Stimulated activated CD8-positive, alpha-beta memory T cell treated with anti-CD3 and anti-CD28 coated beads, Interleukin-15, amount 100 ng/mL, for 1 hour (primary cell): ENCODE measurements at regions not wholly inside any gene's neighbourhood (a gene's known extent, or its start where the extent isn't known, plus 50 kb on each side); places are given as distances from the start of the nearest gene placed in this dataset.
"Not testable (repeated sequence)": the region's sequence is repeated elsewhere in the genome, so short reads cannot be mapped to it uniquely, and the experiment has no call there.

Experiments
- DNase-seq: peaks from one replicate; pipeline ENCODE4 v3.0.0-alpha.2; 2020; ENCODE audit warnings: low read depth

DNA sequence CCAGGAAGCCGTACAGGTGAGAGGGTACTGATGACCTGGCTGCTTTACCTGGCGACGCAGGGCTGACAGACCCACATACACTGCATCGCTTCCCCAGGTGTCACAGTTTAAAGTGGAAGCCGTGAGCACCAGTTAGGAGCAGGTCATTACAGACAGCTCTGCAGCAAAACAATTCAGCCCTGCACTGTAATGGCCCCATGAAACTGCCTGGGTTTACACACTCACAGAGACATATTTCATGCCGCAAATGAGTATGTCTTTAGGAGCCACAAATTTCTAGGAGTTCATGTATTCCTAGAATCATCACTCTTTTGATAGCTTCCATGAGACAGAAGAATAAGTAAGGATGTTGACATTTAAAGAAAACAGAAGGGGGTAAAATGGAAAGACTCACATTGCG, 723.1 kb downstream of the MATN1 start:
- no peak for DNase-seq

DNA sequence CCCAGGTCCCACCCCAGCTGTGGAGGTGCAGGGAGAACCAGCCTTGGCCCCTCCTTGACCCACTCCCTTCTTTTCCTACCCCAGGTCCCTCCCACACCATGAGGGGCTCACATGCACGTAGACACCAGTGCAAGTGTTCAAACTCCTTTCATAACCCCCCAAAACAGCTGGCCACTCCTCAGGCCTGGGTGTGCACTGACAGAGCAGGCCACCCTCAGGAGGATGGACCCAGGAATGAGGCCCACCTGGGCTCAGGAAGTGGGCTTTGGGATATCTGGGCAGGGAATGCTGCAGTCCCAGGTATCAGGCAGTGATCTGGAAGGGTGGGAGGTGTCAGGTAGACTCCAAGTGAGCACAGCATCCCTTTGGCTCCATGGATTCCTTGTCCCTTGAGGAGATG, 723.8 kb downstream of the MATN1 start:
- DNase-seq, result no peak

DNA sequence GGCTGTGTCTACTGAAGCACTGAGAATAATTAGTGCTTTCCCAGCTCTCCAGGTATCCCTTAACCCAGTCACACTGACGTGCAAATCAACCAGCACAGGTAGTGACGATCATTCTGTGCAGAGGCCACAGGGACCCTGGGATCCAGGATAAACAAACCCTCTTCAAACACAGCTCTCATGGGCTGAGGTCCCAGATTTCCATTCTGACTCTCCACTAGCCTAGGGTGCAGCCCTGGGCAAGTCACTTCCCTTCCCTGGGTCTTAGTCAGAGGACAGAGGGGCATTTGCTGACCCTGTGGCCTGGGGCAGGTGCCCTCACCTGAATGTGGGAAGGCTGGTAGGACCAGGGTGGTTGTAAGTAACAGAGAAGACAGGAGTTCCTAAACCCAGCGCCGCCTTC, 724.7 kb downstream of the MATN1 start:
- no peak for DNase-seq

GRCh38 chr1:29997818-29998217, 725.6 kb downstream of the MATN1 start:
- not testable (repeated sequence) for DNase-seq

DNA sequence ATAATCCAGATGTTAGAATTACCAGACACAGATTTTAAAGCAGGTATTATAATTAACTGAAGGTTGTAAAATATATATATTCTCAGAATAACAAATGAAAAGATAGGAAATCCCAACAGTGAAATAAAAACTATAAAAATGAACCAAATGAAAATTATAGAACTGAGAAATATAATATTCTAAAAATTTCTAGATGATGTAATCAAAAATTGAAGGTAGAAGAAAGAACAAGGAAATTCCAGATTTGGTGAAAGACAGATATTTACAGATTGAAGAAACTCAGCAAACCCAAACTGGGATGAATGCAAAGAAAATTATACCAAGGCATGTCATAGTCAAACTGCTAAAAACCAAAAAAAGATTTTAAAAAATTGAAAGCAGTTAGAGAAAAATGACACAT, 729.4 kb downstream of the MATN1 start:
- no peak for DNase-seq

GRCh38 chr1:29991815-29992214, 731.6 kb downstream of the MATN1 start:
- no peak for DNase-seq

DNA sequence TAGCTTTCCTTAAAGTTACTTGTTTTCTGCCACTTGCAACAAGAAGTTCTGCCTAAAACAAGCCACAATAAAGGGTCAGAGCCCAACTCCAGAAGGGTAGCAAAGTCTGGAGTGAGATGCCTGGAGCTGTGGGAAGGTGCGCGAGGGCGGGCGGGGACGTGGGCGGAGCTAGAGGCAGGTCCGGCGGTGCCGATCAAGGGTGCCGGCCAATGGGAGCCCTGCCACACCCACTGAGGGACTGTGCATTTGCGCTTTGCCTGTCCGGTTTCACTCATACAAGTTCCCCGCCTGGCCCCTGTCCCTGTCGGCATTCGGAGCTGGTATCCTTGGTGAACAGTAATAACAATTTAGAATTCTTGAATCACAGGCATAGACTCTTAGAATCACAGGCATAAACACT, 732.4 kb downstream of the MATN1 start:
- no peak for DNase-seq

DNA sequence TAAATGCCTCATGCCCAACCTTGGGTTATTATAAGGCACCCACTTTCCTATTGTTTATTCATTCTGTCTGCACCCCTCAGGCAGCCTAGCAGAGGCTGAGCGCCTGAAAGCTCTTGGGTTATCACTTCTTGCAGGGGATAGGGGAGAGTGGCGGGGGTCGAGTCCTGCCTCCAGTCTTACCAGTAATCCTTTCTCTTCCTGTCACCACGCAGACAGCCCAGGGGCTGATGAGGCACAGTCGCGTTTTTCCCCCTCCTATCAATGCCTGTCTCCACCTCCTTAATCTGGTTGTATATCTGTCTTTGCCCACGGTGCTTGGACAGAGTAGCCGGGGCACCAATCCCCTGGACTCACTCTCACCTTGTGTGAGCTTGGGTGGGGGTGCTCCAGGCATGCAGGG, 733.1 kb downstream of the MATN1 start:
- DNase-seq, result no peak

GRCh38 chr1:29986986-29987385, 736.4 kb downstream of the MATN1 start:
- DNase-seq, result no peak

- DNase-seq, result no peak
These were observed 737.8 kb downstream of the MATN1 start for GRCh38 chr1:29985606-29985945.

DNA sequence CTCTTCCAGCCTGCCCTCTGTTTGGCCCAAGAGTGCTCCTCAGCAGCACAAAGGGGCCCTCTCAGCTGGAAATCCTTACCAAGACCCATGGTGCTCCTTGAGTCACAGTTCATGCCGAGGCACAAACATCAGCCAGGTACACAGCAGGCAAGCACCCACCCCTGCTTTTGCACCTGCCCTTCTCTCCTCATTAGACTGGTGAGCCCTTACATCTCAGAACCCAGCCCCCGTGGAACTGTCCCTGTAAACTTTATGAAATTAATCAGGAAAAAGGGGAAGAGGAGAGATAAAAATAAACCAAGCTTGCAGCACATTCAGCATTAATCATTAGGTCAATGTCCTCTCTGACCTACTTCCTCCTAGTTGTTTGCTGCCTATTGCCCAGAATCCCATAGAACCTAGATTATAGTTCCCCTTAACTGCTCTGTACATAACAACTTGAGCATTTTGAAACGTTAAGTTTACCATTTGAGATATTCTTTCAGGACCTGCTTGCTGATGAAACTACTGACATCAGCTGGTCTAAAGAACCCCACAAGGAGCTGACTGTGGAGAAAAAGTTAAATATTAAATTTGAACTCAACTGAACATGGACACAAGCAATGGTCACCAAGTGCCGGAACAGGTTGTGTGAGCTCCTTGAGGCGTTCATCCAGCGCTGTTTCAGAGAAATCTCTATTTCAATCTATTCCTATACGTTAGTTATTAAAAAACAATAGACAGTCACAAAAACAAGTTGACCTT, 738.4 kb downstream of the MATN1 start:
- no peak for DNase-seq

GRCh38 chr1:29984166-29984861, 739.1 kb downstream of the MATN1 start:
- no peak for DNase-seq

- DNase-seq, result no peak
These were observed 740.1 kb downstream of the MATN1 start for GRCh38 chr1:29983321-29983720.

DNA sequence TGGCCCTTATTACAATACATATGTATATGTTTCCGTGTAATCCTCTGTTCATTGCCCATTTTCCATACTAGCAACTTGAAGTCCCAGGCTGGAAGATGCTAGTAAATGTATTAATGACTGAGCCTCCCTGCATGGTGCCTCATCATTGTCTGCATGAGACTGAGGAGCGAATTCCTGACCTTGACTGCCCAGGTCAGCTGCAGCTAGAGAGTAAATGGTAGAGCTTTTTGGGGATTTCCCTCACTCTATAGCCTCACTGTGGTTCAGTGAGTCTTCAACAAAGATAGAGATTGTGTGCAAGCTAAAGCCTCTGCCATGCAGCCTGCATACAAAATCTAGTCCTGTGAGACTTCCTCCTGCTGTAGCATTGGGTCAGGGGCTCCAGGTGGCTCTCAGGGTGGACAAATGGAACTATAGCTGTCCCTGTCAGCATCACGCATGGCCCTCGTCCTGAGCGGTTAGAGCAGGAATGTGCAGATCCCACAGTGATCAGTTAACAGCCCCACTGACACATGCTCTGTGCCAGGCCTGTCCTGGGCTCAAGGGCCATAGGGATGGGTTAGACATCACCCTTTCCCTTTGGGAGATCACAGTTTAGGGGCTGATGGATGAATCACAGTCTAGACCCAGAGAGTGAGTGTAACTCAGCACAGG, 741.7 kb downstream of the MATN1 start:
- no peak for DNase-seq

GRCh38 chr1:29977550-29977949, 741.2 kb downstream of the PTPRU start:
- no peak for DNase-seq

- no peak for DNase-seq
These were observed 738.8 kb downstream of the PTPRU start for GRCh38 chr1:29975036-29975694.

- no peak for DNase-seq
These were observed 738.0 kb downstream of the PTPRU start for GRCh38 chr1:29974316-29974724.

- no peak for DNase-seq
These were observed 737.1 kb downstream of the PTPRU start for GRCh38 chr1:29973406-29973805.

- DNase-seq, result no peak
These were observed 736.2 kb downstream of the PTPRU start for GRCh38 chr1:29972421-29973053.

DNA sequence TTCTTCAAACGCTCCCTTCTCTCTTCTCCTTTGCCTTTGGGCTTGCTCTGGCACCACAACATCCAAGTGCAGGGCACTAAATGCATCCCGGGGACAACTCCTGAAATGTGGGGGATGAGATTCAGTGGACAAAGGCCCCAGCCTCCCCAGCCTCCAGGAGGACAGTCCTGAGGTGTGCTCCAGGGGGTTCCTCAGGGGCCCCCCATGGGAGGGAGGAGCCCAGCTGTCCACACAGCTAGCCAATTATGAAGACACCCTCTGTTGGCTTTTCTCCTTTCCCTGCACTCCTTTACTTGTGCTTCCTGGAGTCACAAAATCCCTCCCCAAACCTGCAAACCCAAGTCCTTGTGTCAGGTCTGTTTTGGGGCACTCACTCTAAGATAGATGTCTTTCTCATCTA, 735.4 kb downstream of the PTPRU start:
- no peak for DNase-seq

DNA sequence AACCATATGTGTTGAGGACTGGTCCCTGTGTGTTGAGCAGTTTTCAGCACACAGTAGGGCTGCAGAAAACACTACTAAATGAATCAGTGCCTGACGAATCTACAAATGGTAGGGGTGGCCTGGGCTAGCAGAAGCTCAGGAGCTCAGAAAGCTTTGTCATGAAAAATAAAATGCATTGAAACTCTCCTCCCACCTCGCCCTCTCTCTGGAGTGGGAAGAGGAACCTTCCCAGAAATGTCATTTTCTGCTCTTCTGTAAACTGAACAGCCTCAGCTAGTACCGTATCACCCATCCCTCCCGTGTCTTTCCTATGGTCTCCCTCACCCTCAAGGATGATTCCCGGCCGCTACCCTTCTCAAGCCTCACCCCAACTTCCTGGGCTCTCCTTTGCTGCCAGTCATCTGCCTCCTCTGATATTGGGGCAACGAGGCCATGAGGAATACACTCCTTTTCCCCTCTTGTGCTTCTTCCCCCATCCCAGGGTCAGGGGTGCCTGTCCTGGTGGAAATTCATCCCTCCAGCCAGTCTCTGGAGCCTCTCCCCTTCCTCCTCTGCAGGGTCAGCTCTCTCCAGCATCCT, 734.5 kb downstream of the PTPRU start:
- DNase-seq, result no peak

GRCh38 chr1:29969576-29969975, 733.3 kb downstream of the PTPRU start:
- no peak for DNase-seq
